ENCODE measurements at regions not wholly inside any gene's neighbourhood (a gene's known extent, or its start where the extent isn't known, plus 50 kb on each side); places are given as distances from the start of the nearest gene placed in this dataset.

DNA sequence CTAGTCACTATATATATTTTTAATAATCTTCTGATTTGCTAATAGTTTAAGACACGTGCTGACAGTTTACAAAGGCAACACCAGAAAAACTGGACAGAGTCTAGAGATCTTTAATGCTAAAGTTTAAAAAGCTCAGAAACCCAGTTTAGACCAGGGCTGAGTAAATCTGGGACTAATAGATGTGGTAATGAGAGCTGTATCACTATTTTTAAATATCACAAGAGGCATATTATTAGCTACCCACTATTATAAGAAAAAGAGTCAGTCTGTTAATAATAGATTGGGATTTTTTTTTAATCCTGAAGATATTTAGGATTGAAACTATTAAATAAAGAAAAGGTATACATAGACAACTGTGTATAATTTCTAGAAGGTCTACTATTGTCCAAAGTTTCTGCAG is 299.9 kb downstream of the ZEB2 start (continued):
- TF ChIP-seq, protein P1, sequence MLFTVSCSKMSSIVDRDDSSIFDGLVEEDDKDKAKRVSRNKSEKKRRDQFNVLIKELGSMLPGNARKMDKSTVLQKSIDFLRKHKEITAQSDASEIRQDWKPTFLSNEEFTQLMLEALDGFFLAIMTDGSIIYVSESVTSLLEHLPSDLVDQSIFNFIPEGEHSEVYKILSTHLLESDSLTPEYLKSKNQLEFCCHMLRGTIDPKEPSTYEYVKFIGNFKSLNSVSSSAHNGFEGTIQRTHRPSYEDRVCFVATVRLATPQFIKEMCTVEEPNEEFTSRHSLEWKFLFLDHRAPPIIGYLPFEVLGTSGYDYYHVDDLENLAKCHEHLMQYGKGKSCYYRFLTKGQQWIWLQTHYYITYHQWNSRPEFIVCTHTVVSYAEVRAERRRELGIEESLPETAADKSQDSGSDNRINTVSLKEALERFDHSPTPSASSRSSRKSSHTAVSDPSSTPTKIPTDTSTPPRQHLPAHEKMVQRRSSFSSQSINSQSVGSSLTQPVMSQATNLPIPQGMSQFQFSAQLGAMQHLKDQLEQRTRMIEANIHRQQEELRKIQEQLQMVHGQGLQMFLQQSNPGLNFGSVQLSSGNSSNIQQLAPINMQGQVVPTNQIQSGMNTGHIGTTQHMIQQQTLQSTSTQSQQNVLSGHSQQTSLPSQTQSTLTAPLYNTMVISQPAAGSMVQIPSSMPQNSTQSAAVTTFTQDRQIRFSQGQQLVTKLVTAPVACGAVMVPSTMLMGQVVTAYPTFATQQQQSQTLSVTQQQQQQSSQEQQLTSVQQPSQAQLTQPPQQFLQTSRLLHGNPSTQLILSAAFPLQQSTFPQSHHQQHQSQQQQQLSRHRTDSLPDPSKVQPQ (CRISPR knock-in tag; IDR thresholded peaks at IDR 0.05; ENCODE audit: borderline replicate concordance): no peak
- TF ChIP-seq YBX1 (IDR thresholded peaks at IDR 0.05) (no peak), CAMTA2 (CRISPR knock-in tag; conservative IDR thresholded peaks at IDR 0.05) (no peak), NFRKB (IDR thresholded peaks at IDR 0.05; ENCODE audit: low read depth) (no peak), KLF10 (CRISPR knock-in tag; IDR thresholded peaks at IDR 0.05) (no peak)

DNA sequence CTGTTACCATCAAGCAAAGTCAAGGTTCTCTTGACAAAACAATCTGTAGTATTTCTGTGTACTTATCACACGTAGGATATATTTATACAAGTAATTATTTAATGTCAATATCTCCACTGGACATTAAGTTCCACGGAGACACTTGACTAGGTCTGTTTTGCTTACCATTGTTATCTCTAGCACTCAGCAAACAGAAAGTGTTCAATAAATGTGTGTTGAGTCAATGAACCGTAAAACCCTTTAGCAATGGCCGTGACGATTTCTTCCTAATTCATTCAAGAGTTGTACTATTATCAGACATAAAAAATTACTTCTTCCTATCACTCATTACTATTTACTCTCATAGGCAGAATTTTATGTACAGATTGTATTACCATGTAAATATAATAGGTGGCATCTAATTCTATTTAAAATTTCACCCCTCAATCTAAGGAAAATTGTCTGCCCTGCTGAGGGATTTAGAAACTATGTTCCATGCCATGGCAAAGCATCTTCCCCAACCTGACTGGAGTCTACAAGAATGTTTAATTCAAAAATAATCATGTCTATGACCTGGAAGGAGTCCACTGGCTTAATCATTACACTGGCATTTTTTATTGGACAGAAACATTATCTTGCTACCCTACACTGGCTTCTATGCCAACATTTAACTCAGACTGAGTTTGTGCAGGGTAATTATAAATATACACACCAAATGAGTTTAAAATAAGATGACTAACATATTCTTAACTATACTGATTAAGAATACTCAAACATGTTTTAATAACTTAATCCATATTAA is 301.9 kb downstream of the ZEB2 start:
- WGBS (ENCODE audit: insufficient coverage, low coverage, missing lambda C conversion rate): 21% methylated on average over 5 of the region's 5 CpGs
- H3K9me3 ChIP-seq (replicated peaks; ENCODE audit: control insufficient read depth, insufficient read depth, low read depth, low read length): no peaks in the 10 kb centered on the region
- no peaks in the 10 kb centered on the region for H3K27me3 ChIP-seq (ENCODE audit: control insufficient read depth in 2 of 2, insufficient read depth in 2 of 2, low read length in 2 of 2)
- BruUV-seq (replicated peaks): no TSS peak
- peak overlapping the region; percentile 76 for H2AFZ ChIP-seq (ENCODE audit: low read depth, low read length)
- intact Hi-C loops (cut with micrococcal nuclease) (no loop called here), in situ Hi-C loops (cut with MboI) (no loop called here)
- peak overlapping the region; percentile 36; the same call in 1 of the 2 replicates for H3K4me2 ChIP-seq (ENCODE audit: insufficient read depth, low read length)
- FAIRE-seq: no peak
- POLR2A ChIA-PET: interaction anchor here (0.7 kb wide), 1 partner anchor 137 kb away, joined by 3 read pairs; no protein-coding TSS in a partner anchor
- peak overlapping the region; percentile 41; the same call in 1 of the 3 replicates for H3K27ac ChIP-seq (ENCODE audit: extremely low read depth, low read depth, low read length)
- H4K20me1 ChIP-seq (replicated peaks; ENCODE audit: control insufficient read depth, insufficient read depth, low read length): no peaks in the 10 kb centered on the region
- H3K36me3 ChIP-seq (ENCODE audit: control insufficient read depth, insufficient read depth, low read length): no peaks in the 10 kb centered on the region
- CTCF ChIA-PET (ENCODE audit: low intra/inter-chr PET ratio): no interaction called here
- H3K9ac ChIP-seq (ENCODE audit: insufficient read depth in 1 of 2, low read depth in 2 of 2, low read length in 2 of 2): peak overlapping the region in 1 of 2 experiments; percentile 35; a peak in 2 of 4 replicates
- no peak overlapping the region for H3K4me3 ChIP-seq
- DNase-seq (ENCODE audit: extremely low read depth in 1 of 4, low spot score in 3 of 4): no peak
- peak; percentile 41; the same call in 1 of the 3 replicates for ATAC-seq
- no peaks in the 10 kb centered on the region for H3K9me1 ChIP-seq (ENCODE audit: control insufficient read depth, insufficient read depth, low read length)
- H3K79me2 ChIP-seq (ENCODE audit: control insufficient read depth, insufficient read depth, low read length): no peaks in the 10 kb centered on the region
- H3K4me1 ChIP-seq (replicated peaks in 1 of 2; ENCODE audit: control insufficient read depth in 2 of 2, insufficient read depth in 2 of 2, low read length in 2 of 2): peaks cover 0 to 12% of the 10 kb centered on the region in 2 experiments; a peak in 3 of 5 replicates
- no peak for TF ChIP-seq ATF6 (CRISPR knock-in tag; IDR thresholded peaks at IDR 0.05)
- peak; percentile 32; the same call in 1 of the 2 replicates for TF ChIP-seq CBFA2T3 (IDR thresholded peaks at IDR 0.05)
- peak; percentile 18; the same call in 1 of the 2 replicates for TF ChIP-seq ARID1B (IDR thresholded peaks at IDR 0.05)
- no peak for TF ChIP-seq ZNF24 (IDR thresholded peaks at IDR 0.05)
- TF ChIP-seq, protein P2, sequence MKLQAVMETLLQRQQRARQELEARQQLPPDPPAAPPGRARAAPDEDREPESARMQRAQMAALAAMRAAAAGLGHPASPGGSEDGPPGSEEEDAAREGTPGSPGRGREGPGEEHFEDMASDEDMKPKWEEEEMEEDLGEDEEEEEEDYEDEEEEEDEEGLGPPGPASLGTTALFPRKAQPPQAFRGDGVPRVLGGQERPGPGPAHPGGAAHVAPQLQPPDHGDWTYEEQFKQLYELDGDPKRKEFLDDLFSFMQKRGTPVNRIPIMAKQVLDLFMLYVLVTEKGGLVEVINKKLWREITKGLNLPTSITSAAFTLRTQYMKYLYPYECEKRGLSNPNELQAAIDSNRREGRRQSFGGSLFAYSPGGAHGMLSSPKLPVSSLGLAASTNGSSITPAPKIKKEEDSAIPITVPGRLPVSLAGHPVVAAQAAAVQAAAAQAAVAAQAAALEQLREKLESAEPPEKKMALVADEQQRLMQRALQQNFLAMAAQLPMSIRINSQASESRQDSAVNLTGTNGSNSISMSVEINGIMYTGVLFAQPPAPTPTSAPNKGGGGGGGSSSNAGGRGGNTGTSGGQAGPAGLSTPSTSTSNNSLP (IDR thresholded peaks at IDR 0.05; ENCODE audit: borderline replicate concordance, low read depth, low read length): 0 out of 2 replicates have a peak, but pooled peaks have one; percentile 25
- TF ChIP-seq, protein P3, sequence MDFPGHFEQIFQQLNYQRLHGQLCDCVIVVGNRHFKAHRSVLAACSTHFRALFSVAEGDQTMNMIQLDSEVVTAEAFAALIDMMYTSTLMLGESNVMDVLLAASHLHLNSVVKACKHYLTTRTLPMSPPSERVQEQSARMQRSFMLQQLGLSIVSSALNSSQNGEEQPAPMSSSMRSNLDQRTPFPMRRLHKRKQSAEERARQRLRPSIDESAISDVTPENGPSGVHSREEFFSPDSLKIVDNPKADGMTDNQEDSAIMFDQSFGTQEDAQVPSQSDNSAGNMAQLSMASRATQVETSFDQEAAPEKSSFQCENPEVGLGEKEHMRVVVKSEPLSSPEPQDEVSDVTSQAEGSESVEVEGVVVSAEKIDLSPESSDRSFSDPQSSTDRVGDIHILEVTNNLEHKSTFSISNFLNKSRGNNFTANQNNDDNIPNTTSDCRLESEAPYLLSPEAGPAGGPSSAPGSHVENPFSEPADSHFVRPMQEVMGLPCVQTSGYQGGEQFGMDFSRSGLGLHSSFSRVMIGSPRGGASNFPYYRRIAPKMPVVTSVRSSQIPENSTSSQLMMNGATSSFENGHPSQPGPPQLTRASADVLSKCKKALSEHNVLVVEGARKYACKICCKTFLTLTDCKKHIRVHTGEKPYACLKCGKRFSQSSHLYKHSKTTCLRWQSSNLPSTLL (IDR thresholded peaks at IDR 0.05): no peak
- TF ChIP-seq ILK (tag; IDR thresholded peaks at IDR 0.05; ENCODE audit: borderline replicate concordance, low read depth): no peak
